22Rv1 (cell line): ENCODE measurements at regions not wholly inside any gene's neighbourhood (a gene's known extent, or its start where the extent isn't known, plus 50 kb on each side); places are given as distances from the start of the nearest gene placed in this dataset.

Source experiments
- ZFX ChIP-seq: fragments of 450-650 bp; IDR thresholded peaks from 2 replicates; pipeline ENCODE4 v1.6.1; 2017; ENCODE audit warnings: antibody characterized with exemption, borderline replicate concordance
- TF ChIP-seq, protein P1 (sequence below): fragments of 450-650 bp; IDR thresholded peaks from 2 replicates; pipeline ENCODE4 v1.5.1; 2017; ENCODE audit warnings: mild to moderate bottlenecking

DNA sequence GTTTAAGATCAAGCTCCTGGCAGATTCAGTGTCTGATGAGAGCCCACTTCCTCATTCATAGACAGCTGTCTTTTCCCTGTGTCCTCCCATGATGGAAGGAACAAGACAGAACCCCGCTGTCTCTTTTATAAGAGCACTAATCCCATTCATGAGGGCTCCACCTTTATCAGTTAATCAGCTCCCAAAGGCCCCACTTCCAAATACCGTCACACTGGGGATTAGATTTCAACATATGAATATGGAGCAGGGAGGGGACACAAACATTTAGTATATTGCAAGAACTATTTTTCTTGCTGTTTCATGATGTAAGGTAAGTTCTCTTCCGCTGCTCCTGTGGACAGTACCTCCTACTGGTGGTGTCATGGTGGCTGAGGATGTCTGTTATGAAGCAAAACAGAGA is 158.3 kb upstream of the IRAK1BP1 start:
- TF ChIP-seq, protein P1, sequence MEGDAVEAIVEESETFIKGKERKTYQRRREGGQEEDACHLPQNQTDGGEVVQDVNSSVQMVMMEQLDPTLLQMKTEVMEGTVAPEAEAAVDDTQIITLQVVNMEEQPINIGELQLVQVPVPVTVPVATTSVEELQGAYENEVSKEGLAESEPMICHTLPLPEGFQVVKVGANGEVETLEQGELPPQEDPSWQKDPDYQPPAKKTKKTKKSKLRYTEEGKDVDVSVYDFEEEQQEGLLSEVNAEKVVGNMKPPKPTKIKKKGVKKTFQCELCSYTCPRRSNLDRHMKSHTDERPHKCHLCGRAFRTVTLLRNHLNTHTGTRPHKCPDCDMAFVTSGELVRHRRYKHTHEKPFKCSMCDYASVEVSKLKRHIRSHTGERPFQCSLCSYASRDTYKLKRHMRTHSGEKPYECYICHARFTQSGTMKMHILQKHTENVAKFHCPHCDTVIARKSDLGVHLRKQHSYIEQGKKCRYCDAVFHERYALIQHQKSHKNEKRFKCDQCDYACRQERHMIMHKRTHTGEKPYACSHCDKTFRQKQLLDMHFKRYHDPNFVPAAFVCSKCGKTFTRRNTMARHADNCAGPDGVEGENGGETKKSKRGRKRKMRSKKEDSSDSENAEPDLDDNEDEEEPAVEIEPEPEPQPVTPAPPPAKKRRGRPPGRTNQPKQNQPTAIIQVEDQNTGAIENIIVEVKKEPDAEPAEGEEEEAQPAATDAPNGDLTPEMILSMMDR: no peak
- no peak for TF ChIP-seq ZFX
